IMR-90 (cell line): ENCODE measurements at regions not wholly inside any gene's neighbourhood (a gene's known extent, or its start where the extent isn't known, plus 50 kb on each side); places are given as distances from the start of the nearest gene placed in this dataset.

Experiments
- ATAC-seq: fragments of 200-7000 bp; cut with Tn5 transposase; 2 replicates; pipeline ENCODE4 v1.9.1; 2020; ENCODE audit warnings: low read depth, mild to moderate bottlenecking, moderate library complexity
- BruUV-seq: library from RNA; stranded (reverse); fragments of 400-500 nt; replicated peaks from 2 replicates; lab custom pipeline; 2021; lab: Mats Ljungman, UMichigan
- CTCF ChIA-PET: fragments of 300-600 bp; formaldehyde crosslinking; extraction: SDS; loops from one replicate; lab custom pipeline; 2021; ENCODE audit warnings: antibody characterized with exemption; lab: Yijun Ruan, JAX
- POLR2A ChIA-PET: fragments of 300-600 bp; sonication (Branson Sonifier 250); formaldehyde crosslinking; loops from one replicate; lab custom pipeline; 2022; ENCODE audit warnings: antibody characterized with exemption; ENCODE audit not compliant: unreplicated experiment; lab: Charles Lee
- DNase-seq: peaks from one replicate; pipeline ENCODE4 v3.0.0; 2013
- H2AFZ ChIP-seq: replicated peaks from 2 replicates; pipeline ENCODE3; 2013; ENCODE audit warnings: low read length, mild to moderate bottlenecking; ENCODE audit not compliant: poor library complexity
- H2AK5ac ChIP-seq: 2 replicates; pipeline ENCODE4 v1.6.1; 2013; ENCODE audit warnings: low read depth, low read length, inconsistent platforms
- H2AK9ac ChIP-seq: replicated peaks from 2 replicates; pipeline ENCODE3; 2013; ENCODE audit warnings: mild to moderate bottlenecking, low read depth, low read length, moderate library complexity; ENCODE audit not compliant: poor library complexity
- H2BK120ac ChIP-seq: 2 replicates; pipeline ENCODE4 v1.6.1; 2013; ENCODE audit warnings: low read depth, low read length, inconsistent platforms
- H2BK15ac ChIP-seq: 3 replicates; pipeline ENCODE4 v1.6.1; 2013; ENCODE audit warnings: low read depth, low read length, inconsistent platforms
- H2BK20ac ChIP-seq: 2 replicates; pipeline ENCODE4 v1.6.1; 2013; ENCODE audit warnings: low read depth, mild to moderate bottlenecking, inconsistent platforms, low read length, moderate library complexity
- H2BK5ac ChIP-seq: 2 replicates; pipeline ENCODE4 v1.6.1; 2013; ENCODE audit warnings: mild to moderate bottlenecking, low read depth, low read length, inconsistent platforms; ENCODE audit not compliant: poor library complexity, severe bottlenecking
- H3K14ac ChIP-seq: replicated peaks from 2 replicates; pipeline ENCODE4 v1.6.1; 2013; ENCODE audit warnings: low read depth, low read length, inconsistent platforms
- H3K18ac ChIP-seq: 2 replicates; pipeline ENCODE4 v1.6.1; 2013; ENCODE audit warnings: low read depth, low read length, control low read depth
- H3K23ac ChIP-seq: 2 replicates; pipeline ENCODE4 v1.6.1; 2013; ENCODE audit warnings: low read depth, low read length, inconsistent platforms
- H3K27ac ChIP-seq: 2 replicates; pipeline ENCODE4 v1.5.1; 2013; ENCODE audit warnings: mild to moderate bottlenecking, control low read depth, low read length; ENCODE audit not compliant: insufficient read depth
- H3K27me3 ChIP-seq: 2 replicates; pipeline ENCODE4 v1.6.1; 2013; ENCODE audit warnings: low read length; ENCODE audit not compliant: control insufficient read depth, insufficient read depth
- H3K36me3 ChIP-seq: 2 replicates; pipeline ENCODE4 v1.6.1; 2013; ENCODE audit warnings: low read length, mixed read lengths; ENCODE audit not compliant: control insufficient read depth, insufficient read depth
- H3K4ac ChIP-seq: 2 replicates; pipeline ENCODE4 v1.6.1; 2013; ENCODE audit warnings: low read depth, low read length, inconsistent platforms
- H3K4me1 ChIP-seq: 2 replicates; pipeline ENCODE4 v1.6.1; 2013; ENCODE audit warnings: low read length, mixed read lengths; ENCODE audit not compliant: control insufficient read depth, insufficient read depth
- H3K4me2 ChIP-seq: 2 replicates; pipeline ENCODE4 v1.6.1; 2013; ENCODE audit warnings: low read depth, mild to moderate bottlenecking, control low read depth, low read length, moderate library complexity
- H3K4me3 ChIP-seq: 2 replicates; pipeline ENCODE4 v1.5.1; 2013; ENCODE audit warnings: low read depth, mild to moderate bottlenecking, control low read depth, low read length, moderate library complexity; ENCODE audit not compliant: insufficient read depth
- H3K56ac ChIP-seq: 2 replicates; pipeline ENCODE4 v1.6.1; 2013; ENCODE audit warnings: low read length, inconsistent platforms; ENCODE audit not compliant: insufficient read depth; ENCODE audit errors: extremely low read depth
- H3K79me1 ChIP-seq, 2 experiments: 2 replicates each; pipeline ENCODE4 v1.6.1; 2013; ENCODE audit warnings: low read length in 2 of 2, inconsistent platforms in 1 of 2, low read depth in 1 of 2
- H3K9ac ChIP-seq: 2 replicates; pipeline ENCODE4 v1.6.1; 2013; ENCODE audit warnings: low read depth, low read length, control low read depth
- H3K9me1 ChIP-seq: 2 replicates; pipeline ENCODE4 v1.6.1; 2013; ENCODE audit warnings: low read length, inconsistent platforms; ENCODE audit not compliant: insufficient read depth
- H3K9me3 ChIP-seq: 2 replicates; pipeline ENCODE4 v1.6.1; 2013; ENCODE audit warnings: low read length; ENCODE audit not compliant: control insufficient read depth, insufficient read depth
- H4K20me1 ChIP-seq: 2 replicates; pipeline ENCODE4 v1.6.1; 2013; ENCODE audit warnings: low read length, inconsistent platforms; ENCODE audit not compliant: insufficient read depth
- H4K5ac ChIP-seq: 2 replicates; pipeline ENCODE4 v1.6.1; 2013; ENCODE audit warnings: mild to moderate bottlenecking, low read depth, low read length, control low read depth
- H4K8ac ChIP-seq, 2 experiments: 2 replicates each; pipeline ENCODE4 v1.6.1; 2013; ENCODE audit warnings: low read depth in 2 of 2, low read length in 2 of 2, control low read depth in 1 of 2, inconsistent platforms in 1 of 2
- H4K91ac ChIP-seq: 2 replicates; pipeline ENCODE4 v1.6.1; 2013; ENCODE audit warnings: low read depth, low read length, inconsistent platforms; ENCODE audit not compliant: insufficient read depth
- BHLHE40 ChIP-seq: fragments of 150-350 bp; IDR thresholded peaks from 2 replicates; pipeline ENCODE4 v1.6.1; 2016; ENCODE audit warnings: mild to moderate bottlenecking, low read depth, low read length
- CHD1 ChIP-seq: IDR thresholded peaks from 2 replicates; pipeline ENCODE4 v1.6.1; 2012; ENCODE audit warnings: low read depth, low read length, improper control_type of control experiment
- CTCF ChIP-seq: conservative IDR thresholded peaks from 2 replicates; pipeline ENCODE4 v1.5.1; 2012; ENCODE audit warnings: mild to moderate bottlenecking, low read depth, low read length, improper control_type of control experiment
- ELK1 ChIP-seq: fragments of 150-350 bp; IDR thresholded peaks from 2 replicates; pipeline ENCODE4 v1.6.1; 2016; ENCODE audit warnings: low read depth, mild to moderate bottlenecking, low read length, moderate library complexity, borderline replicate concordance
- FOS ChIP-seq: fragments of 150-350 bp; IDR thresholded peaks from 2 replicates; pipeline ENCODE4 v1.6.1; 2016; ENCODE audit warnings: low read depth, low read length
- MXI1 ChIP-seq: IDR thresholded peaks from 2 replicates; pipeline ENCODE4 v1.6.1; 2012; ENCODE audit warnings: low read depth, mild to moderate bottlenecking, low read length, moderate library complexity, borderline replicate concordance
- NFE2L2 ChIP-seq: fragments of 150-350 bp; IDR thresholded peaks from 2 replicates; pipeline ENCODE4 v1.6.1; 2016; ENCODE audit warnings: low read depth, mild to moderate bottlenecking, low read length
- POLR2A ChIP-seq: IDR thresholded peaks from 2 replicates; pipeline ENCODE4 v1.6.1; 2012; ENCODE audit warnings: mild to moderate bottlenecking, low read depth, low read length
- RAD21 ChIP-seq: IDR thresholded peaks from 2 replicates; pipeline ENCODE4 v1.6.1; 2012; ENCODE audit warnings: low read length, improper control_type of control experiment
- RCOR1 ChIP-seq: IDR thresholded peaks from 2 replicates; pipeline ENCODE4 v1.6.1; 2012; ENCODE audit warnings: mild to moderate bottlenecking, low read length, improper control_type of control experiment; ENCODE audit not compliant: insufficient replicate concordance
- USF2 ChIP-seq: fragments of 150-350 bp; IDR thresholded peaks from 2 replicates; pipeline ENCODE4 v1.6.1; 2017; ENCODE audit warnings: mild to moderate bottlenecking, antibody characterized with exemption, low read length, low read depth
- WGBS, 2 experiments: methylation state at CpG; one replicate each; pipeline versions ENCODE4 v1.1.5 to v1.1.7; 2013; ENCODE audit warnings: missing lambda C conversion rate in 2 of 2; ENCODE audit not compliant: insufficient read length in 1 of 2; ENCODE audit errors: extremely low coverage in 2 of 2; 5-methylcytosine and 5-hydroxymethylcytosine counted together
- dilution Hi-C: fragments of 300-500 bp; cut with HindIII; formaldehyde crosslinking; loops from one replicate; pipeline ENCODE4 v1.14.3; 2018; ENCODE audit warnings: low sequenced_read_pairs; ENCODE audit not compliant: unreplicated experiment
- in situ Hi-C: fragments of 300-500 bp; cut with MboI; formaldehyde crosslinking; loops from 3 replicates; pipeline ENCODE4 v1.14.3; 2019; ENCODE audit warnings: low sequenced_read_pairs, inconsistent platforms, mixed read lengths
- intact Hi-C: fragments of 100-400 bp; cut with micrococcal nuclease; formaldehyde crosslinking; loops from 2 replicates; pipeline ENCODE4 v1.10.0; 2022

GRCh38 chr16:26816266-26816665 is 250.5 kb upstream of the C16orf82 start:
- Histone ChIP-seq H2AK9ac (no peak overlapping the region), H2BK5ac (no peak overlapping the region), H3K79me1 (no peaks in the 10 kb centered on the region), H2BK20ac (no peak overlapping the region), H3K23ac (no peak overlapping the region), H3K56ac (no peak overlapping the region), H3K36me3 (no peaks in the 10 kb centered on the region), H4K8ac (no peak overlapping the region), H2AK5ac (no peak overlapping the region), H3K9me1 (no peaks in the 10 kb centered on the region; the same call in 1 of the 2 replicates), H3K4me1 (no peaks in the 10 kb centered on the region), H4K91ac (no peak overlapping the region), H3K4me3 (no peak overlapping the region), H2BK15ac (no peak overlapping the region), H4K20me1 (no peaks in the 10 kb centered on the region), H3K27ac (no peak overlapping the region), H3K14ac (no peak overlapping the region), H3K9ac (no peak overlapping the region), H4K5ac (no peak overlapping the region), H3K9me3 (no peaks in the 10 kb centered on the region), H3K4me2 (no peak overlapping the region), H3K18ac (no peak overlapping the region), H3K27me3 (no peaks in the 10 kb centered on the region), H2BK120ac (no peak overlapping the region), H3K4ac (no peak overlapping the region), H2AFZ (no peak overlapping the region)
- WGBS, 2 experiments = 11% methylated on average over 1 of the region's 7 CpGs; no CpG with 5 or more reads in 1 of the 2 experiments
- ChIA-PET POLR2A (no interaction called here), CTCF (no interaction called here)
- dilution Hi-C loops = no loop called here
- in situ Hi-C loops = no loop called here
- DNase-seq (no peak), ATAC-seq (no peak)
- BruUV-seq = no TSS peak
- TF ChIP-seq FOS (no peak), RAD21 (no peak), USF2 (no peak), RCOR1 (no peak), ELK1 (no peak), MXI1 (no peak), BHLHE40 (no peak), CHD1 (no peak), CTCF (no peak), NFE2L2 (no peak), POLR2A (no peak)
- intact Hi-C loops = no loop called here
